Muscle of arm (tissue), 1 donor: ENCODE measurements at regions not wholly inside any gene's neighbourhood (a gene's known extent, or its start where the extent isn't known, plus 50 kb on each side); places are given as distances from the start of the nearest gene placed in this dataset.
"Not testable (repeated sequence)": the region's sequence is repeated elsewhere in the genome, so short reads cannot be mapped to it uniquely, and the experiment has no call there.

ENCODE experiments used
- DNase-seq: peaks from one replicate; pipeline ENCODE4 v3.0.0-alpha.2; 2013

DNA sequence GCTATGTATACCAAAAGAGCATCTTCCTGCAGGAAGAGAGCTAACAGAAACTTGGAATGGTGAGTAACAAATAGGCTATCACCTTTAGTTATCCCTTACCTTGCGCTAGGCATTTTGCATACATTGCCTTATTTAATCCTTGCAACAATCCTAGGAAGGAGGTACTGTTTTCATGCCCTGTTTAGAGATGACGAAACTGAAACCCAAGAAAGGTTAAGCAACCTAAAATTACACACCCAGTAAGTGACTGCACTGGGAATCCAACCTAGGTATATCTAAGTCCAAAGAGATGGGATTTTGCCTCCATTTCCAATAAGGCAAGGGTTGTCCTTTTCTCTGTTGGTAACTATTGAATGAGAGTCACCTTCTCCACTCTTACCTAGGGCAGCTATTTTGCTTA lies 144.5 kb downstream of the TM2D1 start:
- DNase-seq = no peak

DNA sequence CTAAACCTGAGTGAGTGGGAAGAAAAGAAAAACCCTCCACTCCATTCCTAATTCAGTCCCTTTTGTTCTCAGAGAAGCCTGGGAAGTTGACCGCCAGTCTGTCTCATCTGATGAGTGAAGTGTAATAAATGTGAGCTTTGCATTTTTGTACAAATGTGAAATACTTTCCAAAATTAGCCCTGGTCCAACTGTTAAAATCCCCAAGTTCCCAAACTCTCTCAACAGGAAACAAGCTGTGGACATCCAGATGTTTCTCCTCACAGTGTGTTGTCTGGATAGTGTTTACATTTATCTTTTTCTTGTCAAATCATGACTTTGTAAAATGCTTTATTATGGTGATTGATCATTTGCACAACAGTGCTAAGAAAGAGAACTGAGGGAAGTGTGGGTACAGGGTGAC lies 145.1 kb downstream of the TM2D1 start:
- DNase-seq = peak; percentile 47

DNA sequence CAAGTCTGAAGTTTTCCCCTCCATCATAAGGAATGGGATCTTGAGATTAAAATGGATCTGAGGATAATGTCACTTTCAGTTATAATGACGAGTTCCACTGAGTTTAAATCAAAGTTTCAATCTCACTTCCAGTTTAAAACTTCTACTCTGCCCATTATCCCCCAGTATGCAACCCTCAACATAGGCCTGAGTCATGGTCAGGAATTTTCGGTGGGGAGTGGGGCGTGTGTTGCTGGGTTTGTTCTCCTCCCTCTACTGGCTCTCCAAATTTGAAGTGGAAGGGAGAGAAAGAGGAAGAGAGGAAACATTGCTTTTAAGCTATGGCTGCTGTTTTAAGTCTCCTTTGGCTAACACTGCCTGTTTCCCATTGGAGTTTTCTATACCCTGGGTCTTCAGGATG lies 152.9 kb downstream of the TM2D1 start:
- no peak for DNase-seq

DNA sequence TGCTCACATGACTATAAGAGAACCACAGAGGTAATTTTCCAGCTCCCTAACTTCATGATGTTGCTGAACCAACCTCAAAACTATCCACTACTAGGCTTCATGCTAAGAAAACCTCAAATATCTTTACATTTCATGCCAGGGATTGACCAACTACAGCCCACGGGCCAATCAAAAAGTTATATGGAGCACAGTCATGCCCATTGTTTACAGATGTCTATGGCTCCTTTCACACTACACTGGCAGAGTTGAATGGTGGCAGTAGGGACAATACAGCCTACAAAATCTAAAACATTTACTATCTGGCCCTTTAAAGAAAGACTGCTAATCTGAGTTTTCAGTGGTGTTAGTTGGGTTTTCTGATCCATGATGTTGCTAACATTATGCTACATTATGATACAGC lies 154.8 kb downstream of the TM2D1 start:
- no peak for DNase-seq

DNA sequence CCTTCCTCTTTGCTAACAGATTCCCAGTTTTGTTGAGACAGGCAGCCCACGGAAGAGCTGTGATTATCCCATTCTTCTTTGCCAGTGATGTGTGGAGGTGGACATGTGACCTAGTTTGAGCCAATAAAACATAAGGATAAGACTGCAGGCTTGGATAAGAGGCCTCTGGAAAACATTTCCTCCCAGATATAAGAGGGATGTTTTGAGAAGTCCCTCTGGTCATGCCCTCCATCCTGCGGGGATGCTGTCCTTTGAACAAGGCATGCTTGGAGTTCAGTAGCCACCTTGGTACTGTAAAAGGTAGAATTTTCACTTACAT lies 155.7 kb downstream of the TM2D1 start:
- DNase-seq = no peak

DNA sequence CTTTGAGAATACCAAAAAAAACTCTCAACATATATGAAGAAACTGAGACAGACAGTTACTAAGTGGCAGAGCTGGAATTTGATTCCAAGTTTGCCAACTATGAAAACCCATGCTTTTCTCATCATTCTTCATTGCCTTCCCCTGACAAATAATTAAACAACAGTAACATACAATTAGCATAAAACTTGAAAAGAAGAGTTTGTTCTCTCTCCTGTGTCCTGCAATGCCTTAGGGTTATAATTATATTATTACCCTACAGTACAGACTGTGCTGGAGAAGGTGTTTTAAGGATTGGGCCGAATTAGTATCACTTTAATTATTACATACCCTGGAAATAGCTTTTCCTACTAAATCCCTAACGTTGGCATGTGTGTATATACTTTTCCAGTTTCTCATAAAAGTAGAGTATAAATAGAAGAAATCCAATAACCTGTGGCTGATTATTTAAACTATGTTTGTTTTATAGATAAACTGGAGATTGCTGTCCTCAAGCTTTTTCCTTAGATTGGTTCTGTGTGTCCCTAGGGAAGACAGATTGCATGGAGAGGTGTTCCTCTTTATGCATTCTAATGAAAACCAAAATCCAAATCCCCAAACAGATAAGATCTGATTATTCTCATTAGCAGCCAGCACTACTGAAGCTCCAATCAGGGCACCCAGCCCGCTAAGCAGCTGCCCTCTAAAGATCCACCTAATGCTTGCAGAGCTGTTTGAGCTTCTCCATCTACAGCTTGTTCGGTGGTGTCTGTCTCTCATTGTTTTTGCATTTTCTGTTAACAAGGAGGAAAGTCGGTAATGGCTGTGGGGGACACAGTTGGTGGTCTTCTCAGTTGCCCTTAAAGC lies 156.3 kb downstream of the TM2D1 start:
- no peak for DNase-seq

DNA sequence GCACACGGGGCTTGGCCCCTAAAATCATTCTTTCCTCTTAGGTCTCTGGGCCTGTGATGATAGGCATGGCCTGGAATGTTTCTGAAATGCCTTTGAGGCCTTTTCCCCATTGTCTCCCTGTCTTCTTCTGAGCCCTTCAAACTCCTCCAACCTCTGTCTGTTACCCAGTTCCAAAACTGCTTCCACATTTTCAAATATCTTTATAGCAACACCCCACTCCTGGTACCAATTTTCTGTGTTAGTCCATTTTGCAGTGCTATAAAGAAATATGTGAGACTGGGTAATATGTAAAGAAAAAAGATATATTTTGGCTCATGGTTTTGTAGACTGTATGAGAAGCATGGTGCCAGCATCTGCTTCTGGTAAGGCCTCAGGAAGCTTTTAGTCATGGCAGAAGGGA lies 158.8 kb downstream of the TM2D1 start:
- DNase-seq = no peak

DNA sequence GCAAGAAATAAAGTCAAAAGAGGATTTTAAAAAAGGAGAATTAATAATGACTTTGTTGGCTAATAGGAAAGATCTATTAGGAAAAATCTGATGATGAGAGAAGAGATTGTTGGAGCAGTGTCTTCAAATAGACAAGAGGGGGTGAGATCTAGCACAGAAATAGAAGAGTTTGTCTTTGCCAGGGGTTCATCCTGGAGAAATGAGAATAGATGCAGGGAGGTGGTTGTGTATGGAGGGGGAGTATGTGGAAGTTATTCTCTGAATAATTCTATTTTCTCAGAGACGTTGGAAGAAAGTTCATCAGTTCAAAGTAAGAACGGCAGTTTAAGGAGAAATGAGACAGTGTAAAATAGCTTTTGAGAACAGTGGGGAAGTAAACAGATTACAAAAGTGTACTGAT lies 161.3 kb downstream of the TM2D1 start:
- no peak for DNase-seq

DNA sequence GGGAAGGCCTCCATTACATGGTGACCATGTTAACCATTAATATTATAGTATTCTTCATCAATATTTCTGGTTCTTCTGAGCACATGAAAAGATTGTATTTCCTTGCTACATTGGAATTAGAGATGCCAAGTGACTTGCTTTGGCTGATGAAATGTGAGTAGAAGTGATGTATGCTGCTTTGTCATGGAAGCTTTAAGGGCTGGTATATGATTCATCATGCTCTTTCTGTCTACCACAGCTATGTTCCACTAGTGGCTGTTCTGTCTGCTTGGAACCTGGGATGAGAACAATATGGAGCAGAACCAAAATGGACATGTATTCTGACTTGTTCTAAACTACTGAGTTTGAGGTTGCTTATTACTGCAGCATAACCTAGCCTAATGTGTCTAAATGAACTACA lies 163.3 kb downstream of the TM2D1 start:
- no peak for DNase-seq

DNA sequence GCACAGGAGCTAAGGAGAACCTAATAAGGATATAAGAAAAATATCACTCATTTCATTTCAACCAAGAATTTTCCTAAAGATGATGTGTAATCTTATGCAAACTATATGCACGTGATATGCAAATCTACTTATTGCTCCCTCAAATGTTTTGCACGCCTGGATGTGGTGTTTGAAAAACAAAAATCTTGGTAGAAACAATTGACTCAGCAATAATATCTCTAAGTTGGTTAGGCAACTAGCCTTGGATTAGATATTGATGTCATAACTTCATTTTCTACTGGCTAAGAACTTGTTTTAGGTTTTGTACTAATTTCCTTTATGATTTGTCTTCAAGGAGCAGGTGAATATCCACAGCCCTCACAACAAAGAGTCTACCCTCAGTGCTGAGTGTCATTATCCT lies 164.6 kb downstream of the TM2D1 start:
- no peak for DNase-seq

DNA sequence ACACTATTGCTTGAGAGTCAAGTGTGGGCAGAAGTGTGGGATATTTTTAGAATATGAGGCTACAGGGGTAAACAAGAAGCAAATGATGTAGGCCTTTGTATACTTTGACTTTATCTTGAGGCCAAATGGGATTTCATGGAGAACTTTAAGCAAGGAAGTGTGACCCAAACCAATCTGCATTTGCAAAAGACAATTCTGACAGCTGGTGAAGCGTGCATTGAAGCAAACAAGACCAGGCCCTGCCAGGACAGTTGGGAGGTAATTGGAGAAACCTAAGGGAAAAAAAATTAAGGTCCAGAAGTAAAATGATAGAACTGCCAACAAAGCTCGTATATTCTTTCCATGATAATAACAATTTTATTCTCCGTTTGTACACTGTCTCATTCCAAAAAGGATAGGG lies 168.3 kb downstream of the TM2D1 start:
- DNase-seq = no peak

DNA sequence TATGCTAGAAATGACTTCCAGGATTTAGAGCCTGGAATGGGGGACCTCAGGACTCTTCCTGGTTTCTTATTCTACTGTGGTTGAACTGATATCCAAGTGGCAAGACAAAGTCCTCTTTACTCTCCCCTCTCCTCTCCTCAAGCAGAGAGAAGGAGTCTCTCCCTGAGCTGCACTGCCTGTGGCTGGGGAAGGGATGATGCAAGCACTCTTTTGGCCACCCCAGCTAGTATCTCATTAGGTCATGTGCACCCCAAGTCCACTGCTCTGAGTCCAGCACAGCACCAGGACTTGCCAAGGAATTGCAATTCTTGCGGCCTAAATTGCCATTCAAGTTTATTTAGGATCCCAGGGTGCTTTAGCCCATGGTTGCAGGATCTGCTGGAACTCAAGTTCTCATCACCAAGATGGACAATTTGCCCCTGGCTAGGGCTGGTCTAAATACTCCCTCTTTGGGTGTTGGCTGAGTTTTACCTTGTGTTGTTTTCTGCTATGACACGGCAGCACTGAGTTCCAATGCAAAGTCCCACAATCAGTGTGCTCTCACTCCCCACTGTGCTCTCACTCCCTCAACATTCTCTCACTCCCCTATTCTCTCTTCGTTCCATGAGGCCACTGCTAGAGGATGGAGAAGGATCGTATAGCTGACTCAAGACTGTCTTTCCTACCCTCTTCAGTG lies 172.2 kb downstream of the TM2D1 start:
- no peak for DNase-seq

DNA sequence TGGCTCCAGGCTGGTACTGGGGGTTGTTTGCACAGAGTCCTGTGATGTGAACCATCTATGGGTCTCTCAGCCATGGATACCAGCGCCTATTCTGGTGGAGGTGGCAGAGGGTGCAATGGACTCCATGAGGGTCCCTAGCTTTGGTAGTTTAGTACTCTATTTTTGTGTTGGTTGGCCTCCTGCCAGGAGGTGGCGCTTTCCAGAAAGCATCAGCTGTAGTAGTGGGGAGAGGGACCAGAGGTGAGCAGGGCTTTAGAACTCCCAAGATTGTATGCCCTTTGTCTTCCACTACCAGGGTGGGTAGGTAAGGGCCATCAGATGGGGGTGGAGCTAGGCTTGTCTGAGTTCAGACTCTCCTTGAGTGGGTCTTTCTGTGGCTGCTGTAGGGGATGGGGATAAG lies 177.6 kb downstream of the TM2D1 start:
- not testable (repeated sequence) for DNase-seq

DNA sequence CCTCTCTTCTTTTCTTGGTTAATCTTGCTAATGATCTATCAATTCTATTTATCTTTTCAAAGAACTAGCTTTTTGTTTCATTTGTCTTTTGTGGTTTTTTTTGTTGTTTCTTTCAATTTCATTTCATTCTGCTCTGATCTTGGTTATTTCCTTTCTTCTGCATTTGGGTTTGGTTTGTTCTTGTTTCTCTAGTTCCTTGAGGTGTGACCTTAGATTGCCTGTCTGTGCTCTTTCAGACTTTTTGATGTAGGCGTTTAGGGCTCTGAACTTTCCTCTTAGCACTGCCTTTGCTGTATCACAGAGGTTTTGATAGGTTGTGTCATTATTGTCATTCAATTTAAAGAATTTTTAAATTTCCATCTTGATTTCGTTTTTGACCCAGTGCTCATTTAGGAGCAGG lies 180.1 kb downstream of the TM2D1 start:
- DNase-seq = not testable (repeated sequence)

DNA sequence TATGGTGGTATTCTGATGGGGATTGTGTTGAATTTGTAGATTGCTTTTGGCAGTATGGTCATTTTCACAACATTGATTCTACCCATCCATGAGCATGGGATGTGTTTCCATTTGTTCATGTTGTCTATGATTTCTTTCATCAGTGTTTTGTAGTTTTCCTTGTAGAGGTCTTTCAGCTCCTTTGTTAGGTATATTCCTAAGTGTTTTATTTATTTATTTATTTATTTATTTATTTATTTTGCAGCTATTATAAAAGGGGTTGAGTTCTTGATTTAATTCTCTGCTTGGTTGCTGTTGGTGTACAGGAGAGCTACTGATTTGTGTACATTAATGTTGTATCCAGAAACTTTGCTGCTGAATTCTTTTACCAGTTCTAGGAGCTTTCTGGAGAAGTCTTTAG lies 181.4 kb downstream of the TM2D1 start:
- DNase-seq = not testable (repeated sequence)

DNA sequence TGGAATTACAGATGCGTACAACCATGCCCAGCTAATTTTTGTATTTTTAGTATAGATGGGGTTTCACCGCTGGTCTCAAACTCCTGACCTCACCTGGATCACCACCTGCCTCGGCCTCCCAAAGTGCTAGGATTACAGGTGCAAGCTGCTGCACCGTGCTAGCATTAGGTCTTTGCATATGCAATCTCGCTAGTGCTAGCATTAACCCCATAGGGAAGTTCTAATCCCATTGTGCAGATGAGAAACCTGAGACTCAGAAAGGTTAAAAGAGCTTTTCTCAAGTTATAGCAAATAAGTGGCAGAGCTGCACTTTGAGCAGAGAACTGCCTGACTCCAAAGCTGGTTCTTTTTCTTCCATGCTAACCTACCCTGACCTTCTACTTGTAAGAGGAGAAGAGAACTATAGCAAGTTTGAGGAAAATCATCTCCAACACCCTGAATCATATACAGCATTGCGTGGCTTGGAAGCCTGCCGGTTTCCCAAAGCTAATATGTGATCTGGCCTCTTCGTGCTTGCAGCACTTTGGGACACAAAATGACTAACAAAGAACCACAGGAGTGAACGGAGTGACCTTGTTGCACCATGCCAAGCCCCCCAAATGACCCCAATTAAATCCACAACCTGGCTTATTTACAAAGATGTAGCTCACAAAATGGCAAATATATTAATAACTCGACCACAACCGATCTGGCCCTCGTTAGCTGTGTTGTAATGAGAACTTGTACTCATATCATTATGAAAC lies 185.1 kb downstream of the TM2D1 start:
- peak; percentile 19 for DNase-seq

DNA sequence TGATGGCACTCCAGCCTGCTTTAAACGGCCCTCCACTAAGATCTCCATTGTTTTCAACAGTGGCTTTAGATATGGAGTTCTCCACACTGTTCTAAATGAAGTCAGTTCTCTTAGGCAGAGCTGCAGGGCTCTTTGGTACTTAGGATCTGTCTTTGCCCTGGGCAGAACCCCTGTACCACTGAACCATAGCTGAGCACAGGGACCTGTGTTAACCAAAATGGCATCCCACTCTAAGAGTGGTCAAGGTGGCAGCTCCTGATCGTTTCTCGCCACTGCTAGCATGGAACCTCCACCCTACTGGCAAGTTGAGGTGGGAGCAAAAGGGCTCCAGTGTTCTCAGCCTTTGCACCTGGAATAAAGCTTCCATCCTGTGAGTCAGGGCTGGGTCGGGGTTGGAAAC lies 186.7 kb downstream of the TM2D1 start:
- no peak for DNase-seq

DNA sequence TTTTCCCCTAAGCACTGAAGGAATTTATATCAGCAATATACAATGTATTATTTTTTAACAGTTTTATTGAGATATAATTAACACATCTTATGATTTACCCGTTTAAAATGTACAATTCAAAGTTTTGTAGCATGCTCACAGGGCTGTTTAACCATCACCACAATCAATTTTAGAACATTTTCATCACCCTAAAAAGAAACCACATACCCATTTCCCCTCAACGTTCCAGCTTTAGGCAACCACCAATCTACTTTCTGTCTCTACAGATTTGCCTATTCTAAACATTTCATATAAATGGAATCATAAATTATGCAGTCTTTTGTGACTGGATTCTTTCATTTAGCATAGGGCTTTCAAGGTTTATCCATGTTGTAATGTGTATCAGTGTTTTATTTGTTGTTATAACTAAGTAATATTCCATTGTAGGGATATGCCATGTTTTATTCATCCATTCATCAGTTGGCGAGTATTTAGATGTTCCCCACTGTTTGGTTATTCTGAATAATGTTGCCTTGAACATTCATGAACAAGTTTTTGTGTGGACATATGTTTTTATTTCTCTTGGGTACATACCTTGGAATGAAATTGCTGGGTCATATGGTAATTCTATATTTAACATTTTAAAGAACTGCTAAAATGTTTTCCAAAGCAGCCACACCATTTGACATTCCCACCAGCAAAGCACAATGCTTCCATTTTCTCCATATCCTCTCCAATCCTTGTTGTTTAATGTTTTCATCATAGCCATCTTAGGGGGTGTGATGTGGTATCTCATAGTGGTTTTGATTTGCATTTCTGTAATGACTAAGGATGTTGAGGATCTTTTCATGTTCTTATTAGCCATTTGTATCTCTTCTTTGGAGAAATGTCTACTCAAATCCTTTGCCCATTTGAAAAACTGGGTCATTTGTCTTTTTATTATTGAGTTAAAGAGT lies 188.5 kb downstream of the TM2D1 start:
- no peak for DNase-seq

DNA sequence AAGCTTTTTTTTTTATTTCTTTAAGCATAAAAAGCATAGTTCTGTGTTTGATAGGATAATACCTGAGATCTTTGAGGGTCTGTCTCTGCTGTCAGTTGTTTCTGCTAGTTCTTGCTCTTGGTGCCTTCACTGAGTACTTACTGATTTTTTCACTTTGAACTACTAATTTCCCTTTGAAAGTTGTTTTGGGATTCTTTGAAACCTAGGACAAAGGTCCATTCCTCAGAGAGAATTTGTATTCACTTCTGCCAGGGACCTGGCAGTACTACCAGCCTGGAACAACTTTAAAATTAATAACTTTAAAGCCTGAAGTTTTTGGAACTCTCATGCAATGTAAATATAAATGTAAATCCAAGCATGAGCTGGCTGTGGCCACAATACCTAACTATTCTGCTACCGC lies 190.1 kb downstream of the TM2D1 start:
- no peak for DNase-seq

DNA sequence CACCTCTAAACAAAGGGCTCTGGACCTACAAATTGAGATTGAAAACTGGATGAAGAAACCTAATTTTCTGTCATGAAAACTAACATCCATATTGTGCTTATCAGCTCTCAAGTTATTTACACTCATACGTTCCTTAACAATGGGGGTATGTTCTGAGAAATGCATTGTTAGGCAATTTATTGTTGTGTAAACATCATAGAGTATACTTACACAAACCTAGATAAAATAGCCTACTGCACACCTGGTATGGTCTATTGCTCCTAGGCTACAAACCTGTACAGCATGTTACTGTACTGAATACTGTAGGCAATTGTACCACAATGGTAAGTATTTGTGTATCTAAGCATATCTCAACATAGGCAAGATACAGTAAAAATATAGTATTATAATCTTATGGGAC lies 191.4 kb downstream of the TM2D1 start:
- DNase-seq = no peak

DNA sequence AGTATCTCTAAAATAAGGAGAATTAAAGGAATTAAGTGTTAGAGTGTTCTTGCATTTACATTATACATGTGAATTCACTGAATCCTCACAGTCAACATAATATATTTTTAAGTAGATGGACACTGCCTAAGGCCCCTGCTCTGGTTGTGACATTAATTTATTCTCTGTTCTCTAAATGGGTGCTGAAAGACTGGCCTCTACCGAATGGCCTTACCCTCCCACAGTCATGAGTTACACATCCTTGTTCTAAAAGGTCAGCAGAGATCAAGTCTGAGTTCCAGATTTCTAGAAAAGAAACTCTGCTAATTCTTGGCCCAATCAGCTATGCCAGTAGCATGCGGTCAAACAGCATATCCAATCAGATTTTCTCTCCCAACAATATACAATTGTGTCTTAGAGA lies 193.2 kb downstream of the TM2D1 start:
- no peak for DNase-seq
